DND-41 (cell line): ENCODE measurements at regions not wholly inside any gene's neighbourhood (a gene's known extent, or its start where the extent isn't known, plus 50 kb on each side); places are given as distances from the start of the nearest gene placed in this dataset.

Source experiments
- CTCF ChIP-seq: IDR thresholded peaks from 2 replicates; pipeline ENCODE4 v1.5.1; 2012; ENCODE audit warnings: borderline replicate concordance, low read length, moderate library complexity, mild to moderate bottlenecking; ENCODE audit not compliant: poor library complexity, severe bottlenecking; ENCODE audit errors: extremely low read depth
- EZH2 ChIP-seq: IDR thresholded peaks from 3 replicates; pipeline ENCODE4 v1.6.1; 2012; ENCODE audit warnings: borderline replicate concordance, low read depth, mild to moderate bottlenecking, moderate library complexity, low read length, inconsistent platforms; ENCODE audit not compliant: severe bottlenecking

DNA sequence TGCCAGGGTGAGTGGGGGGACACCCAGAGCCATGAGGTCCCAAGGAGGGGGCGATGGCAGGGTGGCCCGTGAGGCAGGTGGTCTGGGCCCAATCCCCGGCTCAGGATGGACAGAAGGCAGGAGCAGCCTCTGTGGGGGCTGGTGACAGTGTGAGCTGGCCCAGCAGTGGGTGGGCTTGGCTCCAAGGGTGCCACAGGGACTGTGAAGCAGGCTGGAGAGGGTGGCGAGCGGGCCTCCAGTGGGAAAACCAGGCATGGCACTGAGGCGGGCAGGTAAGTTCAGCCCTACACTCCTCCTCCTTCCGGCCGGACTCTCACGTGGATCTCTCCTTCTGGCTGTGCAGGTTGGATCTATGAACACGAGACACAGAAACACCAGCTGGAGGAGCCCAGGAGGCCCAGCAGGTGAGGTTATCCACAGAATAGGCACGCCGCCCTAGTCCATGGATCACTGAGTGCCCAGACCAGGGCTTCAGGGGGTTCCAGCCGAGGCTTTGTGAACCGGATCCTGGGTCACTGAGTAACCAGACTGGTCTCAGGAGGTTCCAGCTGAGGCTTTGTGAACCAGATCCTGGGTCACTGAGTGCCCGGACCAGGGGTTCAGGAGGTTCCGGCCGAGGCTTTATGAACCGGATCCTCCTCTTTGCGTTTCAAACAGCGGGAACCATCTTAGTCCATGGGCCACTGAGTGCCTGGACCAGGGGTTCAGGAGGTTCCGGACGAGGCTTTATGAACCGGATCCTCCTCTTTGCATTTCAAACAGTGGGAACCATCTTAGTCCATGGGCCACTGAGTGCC, 76.4 kb upstream of the BHLHE23 start:
- TF ChIP-seq CTCF (no peak), EZH2 (no peak)
